ENCODE measurements at regions not wholly inside any gene's neighbourhood (a gene's known extent, or its start where the extent isn't known, plus 50 kb on each side); places are given as distances from the start of the nearest gene placed in this dataset.
"Not testable (repeated sequence)": the region's sequence is repeated elsewhere in the genome, so short reads cannot be mapped to it uniquely, and the experiment has no call there.

GRCh38 chr4:134483514-134483913 lies 281.9 kb upstream of the PABPC4L start:
- DNase-seq: not testable (repeated sequence)

DNA sequence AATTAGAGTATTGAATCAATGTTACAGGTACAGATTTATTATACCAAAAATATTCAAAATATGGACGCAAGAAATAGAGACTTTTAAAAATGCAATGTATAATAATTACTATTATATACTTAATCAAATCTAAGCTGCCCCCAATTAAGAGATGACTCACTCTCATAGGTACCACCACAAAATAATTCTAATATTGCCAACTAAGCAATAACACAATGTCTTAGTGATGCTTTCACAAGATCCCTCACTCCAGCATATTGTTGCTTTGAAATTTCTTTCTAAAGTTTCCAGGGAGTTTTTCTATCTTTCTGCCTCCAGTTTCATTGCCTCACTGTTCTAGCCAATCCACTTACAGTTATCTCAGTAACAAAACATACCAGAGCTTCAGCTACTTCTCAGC lies 270.0 kb upstream of the PABPC4L start:
- DNase-seq: no peak

- DNase-seq: peak; percentile 27
Observed at GRCh38 chr4:134470544-134470943, 269.0 kb upstream of the PABPC4L start.

GRCh38 chr4:134465417-134465816 lies 263.8 kb upstream of the PABPC4L start:
- DNase-seq: no peak

DNA sequence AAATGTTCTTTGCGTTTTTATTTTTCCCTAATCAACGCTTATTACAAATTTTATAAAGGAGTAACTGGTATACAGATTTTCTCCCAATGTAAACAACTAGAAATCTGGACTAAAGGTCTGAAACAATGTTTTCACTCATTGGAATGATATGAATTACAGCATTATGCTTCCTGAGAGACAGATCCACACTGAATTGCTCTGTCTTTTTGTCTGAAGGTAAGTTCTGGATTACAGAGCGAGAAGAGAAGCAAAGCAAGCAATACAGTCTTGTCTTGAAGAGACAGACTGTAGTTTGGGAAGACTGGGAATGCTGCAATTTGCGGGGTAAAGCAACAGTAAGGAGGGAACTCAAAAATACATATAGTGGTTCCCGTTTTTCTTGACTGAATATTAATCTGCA lies 262.2 kb upstream of the PABPC4L start:
- no peak for DNase-seq

DNA sequence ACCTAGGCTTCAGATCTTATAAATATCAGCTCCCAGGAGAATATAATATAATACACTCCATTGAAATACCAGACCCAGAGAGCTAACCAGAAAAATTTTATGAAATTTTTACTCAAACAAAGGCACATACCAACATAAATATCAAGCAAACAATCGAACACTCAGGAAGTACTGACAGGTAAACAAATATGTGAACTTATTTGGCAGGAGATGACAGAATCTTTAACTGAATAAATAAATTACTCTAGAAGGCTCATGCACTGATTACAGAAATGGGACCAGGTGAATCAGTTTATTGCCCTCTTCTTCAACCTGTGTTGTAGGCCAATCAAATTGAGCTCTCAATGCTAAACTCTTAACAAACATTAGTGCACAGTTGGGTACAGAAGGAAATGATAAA lies 225.2 kb upstream of the PABPC4L start:
- DNase-seq: no peak

DNA sequence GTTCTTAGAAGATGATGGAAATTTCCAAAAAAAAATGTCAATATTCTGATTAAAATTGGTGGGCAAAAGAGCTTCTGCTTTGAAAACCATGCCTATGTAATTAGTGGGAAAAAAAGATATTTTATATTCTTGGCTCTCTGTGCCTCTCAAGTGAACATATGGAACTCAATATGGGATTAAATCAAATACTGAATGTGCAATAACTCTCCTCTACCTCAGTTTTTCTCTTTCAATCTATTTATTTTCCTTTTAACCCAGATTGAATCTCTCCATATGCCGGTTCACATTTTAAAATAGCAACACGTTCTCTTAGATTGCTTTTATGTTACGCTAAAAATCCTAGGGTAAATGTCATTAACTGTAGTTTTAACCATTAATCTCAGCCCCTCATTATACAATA lies 224.2 kb upstream of the PABPC4L start:
- no peak for DNase-seq

DNA sequence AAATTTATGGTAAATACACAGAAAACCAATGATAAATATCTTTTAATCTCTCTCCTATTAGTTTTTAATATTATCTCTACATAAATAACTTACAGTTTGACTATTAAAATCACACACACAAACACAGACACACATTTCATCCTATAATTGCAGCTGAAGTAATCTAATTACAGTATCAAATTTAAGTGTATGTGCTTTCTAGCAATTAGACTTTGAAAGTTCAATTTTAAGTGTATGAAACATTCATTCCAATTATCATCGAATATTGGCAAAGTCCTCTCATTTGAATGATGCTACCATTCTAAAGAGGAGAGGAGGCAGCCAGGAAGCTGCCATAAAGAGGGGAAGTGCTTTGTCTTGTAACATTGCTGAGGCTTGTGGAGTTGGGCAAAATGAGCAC lies 221.2 kb upstream of the PABPC4L start:
- DNase-seq: no peak

DNA sequence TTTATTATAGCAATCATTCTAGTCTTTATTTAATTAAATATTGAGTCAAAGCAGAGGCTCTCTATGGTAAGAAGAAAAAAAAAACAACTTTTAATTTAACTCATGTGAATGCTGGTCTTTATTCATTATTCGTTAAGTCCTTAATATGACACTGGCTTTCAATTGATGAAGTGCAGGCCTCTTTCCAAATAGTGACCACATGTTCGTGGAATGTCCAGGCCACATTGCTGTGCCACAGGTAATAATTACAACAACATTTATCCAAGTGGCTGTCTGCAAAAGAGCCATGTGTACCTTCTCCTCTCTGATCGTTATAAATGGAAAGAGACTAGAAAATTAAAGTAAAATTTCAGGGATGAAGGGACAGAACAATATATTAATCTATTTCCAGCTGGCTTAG lies 220.1 kb upstream of the PABPC4L start:
- DNase-seq: no peak

- DNase-seq: no peak
Observed at GRCh38 chr4:134408897-134409296, 207.3 kb upstream of the PABPC4L start.

- no peak for DNase-seq
Observed at GRCh38 chr4:134401798-134402197, 200.2 kb upstream of the PABPC4L start.

GRCh38 chr4:134393592-134393991 lies 192.0 kb upstream of the PABPC4L start:
- DNase-seq: no peak

GRCh38 chr4:134390319-134390718 lies 188.7 kb upstream of the PABPC4L start:
- DNase-seq: no peak

DNA sequence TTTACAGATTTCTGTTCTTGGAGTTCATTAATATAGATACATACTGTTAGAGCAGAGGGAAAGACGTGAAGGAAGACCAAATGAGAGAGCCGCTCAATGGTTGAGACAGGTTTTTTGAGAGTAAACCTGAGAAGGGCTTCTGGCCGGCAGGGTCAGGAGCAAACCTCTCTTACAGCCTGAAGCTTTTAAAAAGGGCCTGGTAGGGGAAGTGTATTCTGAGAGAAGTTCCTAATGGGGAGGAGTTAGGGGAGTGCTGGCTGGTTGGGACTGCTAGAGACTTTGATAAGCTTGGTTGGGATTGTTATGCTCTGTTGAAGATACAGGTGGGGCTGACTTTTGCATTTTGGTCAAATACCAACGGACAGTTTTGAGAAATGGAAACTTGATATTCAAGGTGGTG lies 186.8 kb upstream of the PABPC4L start:
- no peak for DNase-seq

DNA sequence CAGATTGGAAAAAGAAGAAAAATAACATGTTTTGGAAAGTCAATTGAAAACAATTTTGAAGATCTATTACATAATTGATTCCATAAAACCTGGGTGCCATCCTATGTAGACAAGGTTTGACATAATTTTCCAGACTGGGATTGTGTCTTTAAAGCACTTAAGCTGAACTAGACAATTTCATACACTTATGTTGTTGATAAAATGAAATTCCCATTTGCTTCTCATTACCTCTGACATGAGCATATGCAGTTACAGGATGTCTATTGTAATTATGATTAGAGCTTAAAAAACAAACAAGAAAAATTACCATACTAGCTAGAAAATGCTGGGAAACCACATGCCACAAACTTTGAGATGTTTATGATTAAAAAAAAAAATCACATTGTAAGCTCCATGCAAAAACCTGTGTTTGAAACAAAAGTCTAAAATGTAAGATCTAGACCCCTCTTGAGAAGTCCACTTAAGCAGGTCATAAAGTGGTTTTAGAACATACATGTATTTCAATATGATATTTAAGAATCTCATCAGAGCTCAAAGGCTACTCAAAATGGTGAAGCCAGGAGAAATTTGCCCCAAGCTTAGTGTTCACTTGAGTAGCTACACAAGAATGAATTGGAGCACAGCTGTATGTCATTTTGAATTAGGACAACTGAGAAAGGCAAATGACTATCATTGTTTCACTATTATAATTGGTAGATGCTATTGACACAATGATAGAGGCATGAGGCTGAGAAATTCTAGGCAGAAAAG lies 181.1 kb upstream of the PABPC4L start:
- no peak for DNase-seq

- DNase-seq: no peak
Observed at GRCh38 chr4:134375775-134376174, 174.2 kb upstream of the PABPC4L start.

DNA sequence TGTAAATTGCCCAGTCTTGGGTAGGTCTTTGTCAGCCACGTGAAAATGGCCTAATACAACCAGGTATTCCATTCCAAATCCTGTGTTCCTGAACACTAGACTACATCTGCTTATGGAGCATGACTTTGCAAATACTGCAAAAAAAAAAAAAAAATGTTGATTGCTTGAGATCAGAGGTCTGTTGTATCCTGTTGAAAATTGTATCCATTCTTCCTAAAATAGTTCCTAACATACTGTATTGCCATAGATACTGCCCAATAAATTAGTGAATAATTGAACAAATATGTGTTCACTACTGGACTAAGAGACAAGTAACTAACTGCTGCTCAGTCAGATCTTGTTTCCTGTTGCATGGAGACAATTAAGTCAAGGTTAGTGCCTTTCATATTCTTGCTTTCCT lies 164.3 kb upstream of the PABPC4L start:
- no peak for DNase-seq

GRCh38 chr4:134364928-134365327 lies 163.3 kb upstream of the PABPC4L start:
- DNase-seq: no peak

- DNase-seq: no peak
Observed at GRCh38 chr4:134345244-134345643, 143.7 kb upstream of the PABPC4L start.

GRCh38 chr4:134343656-134344055 lies 142.1 kb upstream of the PABPC4L start:
- no peak for DNase-seq

GRCh38 chr4:134343081-134343480 lies 141.5 kb upstream of the PABPC4L start:
- no peak for DNase-seq

DNA sequence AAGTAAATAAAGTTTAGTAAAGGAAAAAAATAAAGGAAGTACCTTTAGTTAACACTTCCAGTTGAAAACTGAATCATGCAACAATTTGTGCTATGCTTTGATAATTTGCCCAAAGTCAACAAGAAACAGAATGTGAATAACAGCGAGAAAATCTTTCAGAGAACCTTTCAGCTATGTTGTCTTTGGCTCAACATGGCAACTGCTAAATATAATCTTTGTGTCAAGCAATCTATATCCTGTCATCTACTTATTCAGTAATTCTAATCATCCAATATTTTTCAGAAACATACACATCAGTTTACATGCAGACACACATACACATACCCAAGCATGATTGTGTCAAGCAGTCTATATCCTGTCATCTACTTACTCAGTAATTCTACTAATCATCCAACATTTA lies 136.0 kb upstream of the PABPC4L start:
- DNase-seq: no peak

GRCh38 chr4:134328741-134329140 lies 127.2 kb upstream of the PABPC4L start:
- DNase-seq: no peak

DNA sequence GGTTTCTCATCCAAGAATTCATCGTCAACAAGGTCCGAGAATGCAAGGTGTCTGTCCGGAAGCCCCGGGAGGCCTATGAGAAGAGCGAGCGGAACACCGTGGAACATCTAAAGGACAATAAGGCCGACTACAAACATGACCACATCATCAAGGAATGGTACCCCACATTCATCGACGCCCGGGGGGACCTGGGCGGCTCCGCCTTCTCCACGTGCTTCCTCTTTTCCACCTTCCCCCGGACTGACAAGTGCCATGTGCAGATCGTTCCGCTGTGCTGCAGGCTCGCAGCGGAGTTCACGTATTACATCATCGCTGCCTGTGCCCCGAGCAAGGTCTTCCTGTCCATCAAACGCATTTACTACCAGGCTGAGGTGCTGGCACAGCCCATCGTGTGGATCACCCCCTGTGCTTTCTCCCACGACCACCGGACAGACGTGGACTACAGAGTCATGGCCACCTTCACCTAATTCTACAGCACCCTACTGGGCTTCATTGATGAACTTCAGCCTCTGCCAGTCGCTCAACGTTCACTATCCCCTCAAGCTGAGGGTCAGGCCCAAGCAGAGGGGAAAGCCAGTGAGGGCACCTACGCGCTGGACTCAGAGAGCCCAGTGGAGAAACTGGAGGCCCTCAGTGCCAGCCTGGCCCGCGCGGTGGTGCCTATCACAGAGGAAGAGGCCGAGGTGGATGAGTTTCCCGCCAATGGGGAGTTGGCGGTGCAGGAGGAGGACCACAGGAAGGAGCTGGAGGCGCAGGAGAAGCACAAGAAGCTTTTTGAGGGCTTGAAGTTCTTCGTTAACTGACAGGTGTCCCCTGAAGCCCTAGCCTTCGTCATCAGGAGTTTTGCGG lies 125.9 kb upstream of the PABPC4L start:
- no peak for DNase-seq

Measured in left kidney (tissue), 1 donor.